ENCODE measurements at regions not wholly inside any gene's neighbourhood (a gene's known extent, or its start where the extent isn't known, plus 50 kb on each side); places are given as distances from the start of the nearest gene placed in this dataset.
"Not testable (repeated sequence)": the region's sequence is repeated elsewhere in the genome, so short reads cannot be mapped to it uniquely, and the experiment has no call there.

DNA sequence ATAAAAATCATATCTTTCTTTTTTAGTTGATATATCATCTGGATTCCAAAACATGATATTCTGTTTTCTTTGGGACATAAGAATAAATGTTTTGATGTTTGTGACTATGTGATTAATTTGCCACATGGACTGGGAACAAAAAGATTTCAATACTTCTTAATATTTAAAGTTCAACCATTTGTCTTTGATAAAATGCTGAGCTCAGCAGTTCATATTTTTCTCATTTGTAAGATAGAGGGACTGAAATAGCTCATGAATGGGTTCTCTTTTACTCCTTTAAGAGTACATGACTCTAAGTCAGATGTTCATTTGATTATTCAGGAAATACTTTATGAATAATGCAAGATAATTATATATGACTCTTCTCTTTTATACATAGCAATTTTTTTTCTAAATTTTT, 205.9 kb upstream of the FAM47A start:
- Histone ChIP-seq H3K4me3 (ENCODE audit: low read depth, low read length) (no peak overlapping the region), H3K27me3 (replicated peaks; ENCODE audit: control insufficient read depth, insufficient read depth, low read length) (no peaks in the 10 kb centered on the region), H3K4me1 (no peaks in the 10 kb centered on the region), H3K36me3 (ENCODE audit: control insufficient read depth, insufficient read depth, low read length) (no peaks in the 10 kb centered on the region), H3K9me3 (no peaks in the 10 kb centered on the region)
- peaks cover 10% of the 10 kb centered on the region for H3K4me1 Mint-ChIP-seq (ENCODE audit: low read depth, unreplicated experiment)
- H3K36me3 Mint-ChIP-seq (ENCODE audit: insufficient read depth, unreplicated experiment): no peaks in the 10 kb centered on the region
- no peaks in the 10 kb centered on the region for H3K27me3 Mint-ChIP-seq (ENCODE audit: insufficient read depth, unreplicated experiment)
- intact Hi-C loops (cut with micrococcal nuclease; ENCODE audit: unreplicated experiment): no loop called here
- H3K4me3 Mint-ChIP-seq (ENCODE audit: unreplicated experiment): no peak overlapping the region
- H3K27ac Mint-ChIP-seq (ENCODE audit: unreplicated experiment): no peak overlapping the region
- POLR2A ChIA-PET: no interaction called here
- no peaks in the 10 kb centered on the region for H3K9me3 Mint-ChIP-seq (ENCODE audit: unreplicated experiment)
- no TSS peak for BruUV-seq (replicated peaks)
- DNase-seq: no peak
- TF ChIP-seq, protein P1, sequence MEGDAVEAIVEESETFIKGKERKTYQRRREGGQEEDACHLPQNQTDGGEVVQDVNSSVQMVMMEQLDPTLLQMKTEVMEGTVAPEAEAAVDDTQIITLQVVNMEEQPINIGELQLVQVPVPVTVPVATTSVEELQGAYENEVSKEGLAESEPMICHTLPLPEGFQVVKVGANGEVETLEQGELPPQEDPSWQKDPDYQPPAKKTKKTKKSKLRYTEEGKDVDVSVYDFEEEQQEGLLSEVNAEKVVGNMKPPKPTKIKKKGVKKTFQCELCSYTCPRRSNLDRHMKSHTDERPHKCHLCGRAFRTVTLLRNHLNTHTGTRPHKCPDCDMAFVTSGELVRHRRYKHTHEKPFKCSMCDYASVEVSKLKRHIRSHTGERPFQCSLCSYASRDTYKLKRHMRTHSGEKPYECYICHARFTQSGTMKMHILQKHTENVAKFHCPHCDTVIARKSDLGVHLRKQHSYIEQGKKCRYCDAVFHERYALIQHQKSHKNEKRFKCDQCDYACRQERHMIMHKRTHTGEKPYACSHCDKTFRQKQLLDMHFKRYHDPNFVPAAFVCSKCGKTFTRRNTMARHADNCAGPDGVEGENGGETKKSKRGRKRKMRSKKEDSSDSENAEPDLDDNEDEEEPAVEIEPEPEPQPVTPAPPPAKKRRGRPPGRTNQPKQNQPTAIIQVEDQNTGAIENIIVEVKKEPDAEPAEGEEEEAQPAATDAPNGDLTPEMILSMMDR (IDR thresholded peaks at IDR 0.05; ENCODE audit: insufficient read depth in 1 of 2, low read depth in 1 of 2, low read length in 1 of 2, severe bottlenecking in 1 of 2, unreplicated experiment in 1 of 2): no peak
- CTCF ChIA-PET: no interaction called here

DNA sequence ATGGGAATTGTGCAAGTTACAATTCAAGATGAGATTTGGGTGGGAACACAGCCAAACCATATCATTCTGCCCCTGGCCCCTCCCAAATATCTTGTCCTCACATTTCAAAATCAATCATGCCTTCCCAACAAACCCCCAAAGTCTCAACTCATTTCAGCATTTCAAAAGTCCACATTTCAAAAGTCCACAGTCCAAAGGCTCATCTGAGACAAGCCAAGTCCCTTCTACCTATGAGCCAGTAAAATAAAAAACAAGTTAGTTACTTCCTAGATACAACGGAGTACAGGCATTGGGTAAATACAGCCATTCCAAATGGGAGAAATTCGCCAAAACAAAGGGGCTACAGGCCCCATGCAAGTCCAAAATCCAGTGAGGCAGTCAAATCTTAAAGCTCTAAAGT, 203.3 kb upstream of the FAM47A start:
- H3K4me1 ChIP-seq; H3K36me3 Mint-ChIP-seq (ENCODE audit: insufficient read depth, unreplicated experiment); H3K27me3 Mint-ChIP-seq (ENCODE audit: insufficient read depth, unreplicated experiment); H3K27ac Mint-ChIP-seq (ENCODE audit: unreplicated experiment); H3K36me3 ChIP-seq (ENCODE audit: control insufficient read depth, insufficient read depth, low read length); H3K27me3 ChIP-seq (replicated peaks; ENCODE audit: control insufficient read depth, insufficient read depth, low read length); CTCF ChIA-PET; H3K4me1 Mint-ChIP-seq (ENCODE audit: low read depth, unreplicated experiment); H3K9me3 ChIP-seq; H3K4me3 Mint-ChIP-seq (ENCODE audit: unreplicated experiment); H3K4me3 ChIP-seq (ENCODE audit: low read depth, low read length); POLR2A ChIA-PET; DNase-seq; intact Hi-C loops (cut with micrococcal nuclease; ENCODE audit: unreplicated experiment); H3K9me3 Mint-ChIP-seq (ENCODE audit: unreplicated experiment); BruUV-seq (replicated peaks): not testable (repeated sequence)

DNA sequence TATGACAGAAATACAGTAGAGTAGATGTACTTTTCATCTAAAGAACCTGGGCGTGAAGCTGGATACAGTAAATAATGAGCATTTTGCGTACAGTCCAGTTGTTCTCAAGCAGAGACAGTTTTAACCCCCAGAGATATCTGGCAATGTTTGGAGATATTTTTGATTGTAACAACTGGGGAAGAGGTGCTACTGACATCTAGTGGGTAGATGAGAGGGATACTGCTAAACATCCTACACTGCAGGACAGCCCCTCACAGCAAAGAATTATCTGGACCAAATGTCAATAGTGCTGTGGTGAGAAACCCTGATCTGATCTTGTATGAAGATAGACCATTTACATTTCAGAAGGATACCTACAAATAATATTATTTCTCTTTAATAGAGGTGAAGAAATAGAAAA, 200.2 kb upstream of the FAM47A start:
- H3K4me1 ChIP-seq: no peaks in the 10 kb centered on the region
- DNase-seq: peak in 1 of 2 experiments; percentile 0
- no peaks in the 10 kb centered on the region for H3K9me3 ChIP-seq
- H3K27ac Mint-ChIP-seq (ENCODE audit: unreplicated experiment): no peak overlapping the region
- H3K4me1 Mint-ChIP-seq (ENCODE audit: low read depth, unreplicated experiment): no peaks in the 10 kb centered on the region
- H3K9me3 Mint-ChIP-seq (ENCODE audit: unreplicated experiment): no peaks in the 10 kb centered on the region
- ChIA-PET POLR2A (no interaction called here), CTCF (interaction anchor here (0.6 kb wide), 2 partner anchors 463 to 898 kb away, joined by 3 read pairs; no protein-coding TSS in a partner anchor)
- no peak overlapping the region for H3K4me3 Mint-ChIP-seq (ENCODE audit: unreplicated experiment)
- no peaks in the 10 kb centered on the region for H3K27me3 ChIP-seq (replicated peaks; ENCODE audit: control insufficient read depth, insufficient read depth, low read length)
- TF ChIP-seq, protein P1 (IDR thresholded peaks at IDR 0.05; ENCODE audit: insufficient read depth in 1 of 2, low read depth in 1 of 2, low read length in 1 of 2, severe bottlenecking in 1 of 2, unreplicated experiment in 1 of 2): peak in 1 of 2 experiments; percentile 28
- no TSS peak for BruUV-seq (replicated peaks)
- no peaks in the 10 kb centered on the region for H3K36me3 Mint-ChIP-seq (ENCODE audit: insufficient read depth, unreplicated experiment)
- H3K27me3 Mint-ChIP-seq (ENCODE audit: insufficient read depth, unreplicated experiment): no peaks in the 10 kb centered on the region
- H3K36me3 ChIP-seq (ENCODE audit: control insufficient read depth, insufficient read depth, low read length): no peaks in the 10 kb centered on the region
- no peak overlapping the region for H3K4me3 ChIP-seq (ENCODE audit: low read depth, low read length)
- intact Hi-C loops (cut with micrococcal nuclease; ENCODE audit: unreplicated experiment): loop anchor here (2.0 kb wide), 1 partner anchor 898 kb away; no protein-coding TSS in a partner anchor

GRCh38 chrX:34325460-34325859, 193.3 kb upstream of the FAM47A start:
- no peaks in the 10 kb centered on the region for H3K9me3 Mint-ChIP-seq (ENCODE audit: unreplicated experiment)
- H3K36me3 Mint-ChIP-seq (ENCODE audit: insufficient read depth, unreplicated experiment): no peaks in the 10 kb centered on the region
- no TSS peak for BruUV-seq (replicated peaks)
- no peaks in the 10 kb centered on the region for H3K27me3 Mint-ChIP-seq (ENCODE audit: insufficient read depth, unreplicated experiment)
- Histone ChIP-seq H3K4me3 (ENCODE audit: low read depth, low read length) (no peak overlapping the region), H3K4me1 (no peaks in the 10 kb centered on the region), H3K27me3 (replicated peaks; ENCODE audit: control insufficient read depth, insufficient read depth, low read length) (no peaks in the 10 kb centered on the region), H3K9me3 (no peaks in the 10 kb centered on the region), H3K36me3 (ENCODE audit: control insufficient read depth, insufficient read depth, low read length) (no peaks in the 10 kb centered on the region)
- no peak overlapping the region for H3K27ac Mint-ChIP-seq (ENCODE audit: unreplicated experiment)
- ChIA-PET CTCF (no interaction called here), POLR2A (no interaction called here)
- H3K4me1 Mint-ChIP-seq (ENCODE audit: low read depth, unreplicated experiment): no peaks in the 10 kb centered on the region
- no peak for DNase-seq
- no peak overlapping the region for H3K4me3 Mint-ChIP-seq (ENCODE audit: unreplicated experiment)
- intact Hi-C loops (cut with micrococcal nuclease; ENCODE audit: unreplicated experiment): no loop called here
- TF ChIP-seq, protein P1 (IDR thresholded peaks at IDR 0.05; ENCODE audit: insufficient read depth in 1 of 2, low read depth in 1 of 2, low read length in 1 of 2, severe bottlenecking in 1 of 2, unreplicated experiment in 1 of 2): no peak

GRCh38 chrX:34320424-34320823, 188.3 kb upstream of the FAM47A start:
- POLR2A ChIA-PET; intact Hi-C loops (cut with micrococcal nuclease; ENCODE audit: unreplicated experiment); H3K4me1 Mint-ChIP-seq (ENCODE audit: low read depth, unreplicated experiment); H3K27me3 Mint-ChIP-seq (ENCODE audit: insufficient read depth, unreplicated experiment); H3K36me3 Mint-ChIP-seq (ENCODE audit: insufficient read depth, unreplicated experiment); H3K27me3 ChIP-seq (replicated peaks; ENCODE audit: control insufficient read depth, insufficient read depth, low read length); H3K9me3 ChIP-seq; H3K4me3 Mint-ChIP-seq (ENCODE audit: unreplicated experiment); BruUV-seq (replicated peaks); H3K36me3 ChIP-seq (ENCODE audit: control insufficient read depth, insufficient read depth, low read length); H3K4me3 ChIP-seq (ENCODE audit: low read depth, low read length); H3K4me1 ChIP-seq; DNase-seq; H3K27ac Mint-ChIP-seq (ENCODE audit: unreplicated experiment); H3K9me3 Mint-ChIP-seq (ENCODE audit: unreplicated experiment); CTCF ChIA-PET: not testable (repeated sequence)

All from Caco-2 (cell line).